PC-9 (cell line): ENCODE measurements at regions not wholly inside any gene's neighbourhood (a gene's known extent, or its start where the extent isn't known, plus 50 kb on each side); places are given as distances from the start of the nearest gene placed in this dataset.

Experiments used
- BruUV-seq: library from RNA; stranded (reverse); fragments of 400-500 nt; replicated peaks from 2 replicates; lab custom pipeline; 2021; lab: Mats Ljungman, UMichigan
- CTCF ChIA-PET: fragments of 300-600 bp; sonication (Branson Sonifier 250); formaldehyde crosslinking; loops from one replicate; lab custom pipeline; 2022; ENCODE audit warnings: antibody characterized with exemption; lab: Charles Lee
- POLR2A ChIA-PET: fragments of 300-600 bp; sonication (Branson Sonifier 250); formaldehyde crosslinking; loops from one replicate; lab custom pipeline; 2022; ENCODE audit warnings: antibody characterized with exemption; ENCODE audit not compliant: unreplicated experiment; lab: Charles Lee
- DNase-seq, 2 experiments: peaks; one replicate each; pipeline versions ENCODE4 v3.0.0 to v3.0.0-alpha.2; 2015 to 2022; ENCODE audit warnings: mixed read lengths in 1 of 2
- H2AFZ ChIP-seq: fragments of 200-600 bp; sonication (generic); 2 replicates; pipeline ENCODE4 v1.8.1; 2017; ENCODE audit warnings: antibody characterized with exemption
- H3F3A ChIP-seq: fragments of 200-600 bp; sonication (generic); 2 replicates; pipeline ENCODE4 v1.8.1; 2017; ENCODE audit warnings: antibody characterized with exemption, mild to moderate bottlenecking, low read depth; ENCODE audit not compliant: insufficient read depth
- H3K27ac ChIP-seq: fragments of 200-600 bp; sonication (generic); 2 replicates; pipeline ENCODE4 v1.6.1; 2016; ENCODE audit warnings: mixed run types
- H3K27me3 ChIP-seq: fragments of 200-600 bp; sonication (generic); 2 replicates; pipeline ENCODE4 v1.6.1; 2016; ENCODE audit warnings: low read depth, mixed run types; ENCODE audit not compliant: insufficient read depth
- H3K36me3 ChIP-seq: fragments of 200-600 bp; sonication (generic); 2 replicates; pipeline ENCODE4 v1.6.1; 2016; ENCODE audit warnings: low read depth, mixed run types
- H3K4me1 ChIP-seq: fragments of 200-600 bp; sonication (generic); replicated peaks from 2 replicates; pipeline ENCODE4 v1.6.1; 2016; ENCODE audit warnings: mixed run types; ENCODE audit not compliant: insufficient read depth
- H3K4me2 ChIP-seq: fragments of 200-600 bp; sonication (generic); 2 replicates; pipeline ENCODE4 v1.6.1; 2017; ENCODE audit warnings: mixed run types
- H3K4me3 ChIP-seq: fragments of 200-600 bp; sonication (generic); 2 replicates; pipeline ENCODE4 v1.6.1; 2016; ENCODE audit warnings: mixed run types
- H3K79me2 ChIP-seq: fragments of 200-600 bp; sonication (generic); 2 replicates; pipeline ENCODE4 v1.6.1; 2017; ENCODE audit warnings: low read depth, mixed run types
- H3K9me2 ChIP-seq: fragments of 200-600 bp; sonication (generic); 2 replicates; pipeline ENCODE4 v1.8.1; 2017; ENCODE audit warnings: mild to moderate bottlenecking; ENCODE audit not compliant: insufficient read depth
- H3K9me3 ChIP-seq: fragments of 200-600 bp; sonication (generic); 2 replicates; pipeline ENCODE4 v1.8.1; 2016; ENCODE audit warnings: low read depth; ENCODE audit not compliant: insufficient read depth
- H4K20me1 ChIP-seq: fragments of 200-600 bp; sonication (generic); 2 replicates; pipeline ENCODE4 v1.8.1; 2017; ENCODE audit not compliant: insufficient read depth
- CTCF ChIP-seq: fragments of 200-600 bp; sonication (generic); conservative IDR thresholded peaks from 2 replicates; pipeline ENCODE4 v1.6.1; 2017; ENCODE audit warnings: mixed run types, antibody characterized with exemption, mild to moderate bottlenecking, moderate library complexity
- EZH2 ChIP-seq: fragments of 200-600 bp; sonication (generic); IDR thresholded peaks from 2 replicates; pipeline ENCODE4 v1.8.0; 2017; ENCODE audit warnings: antibody characterized with exemption, low read depth
- intact Hi-C: fragments of 100-400 bp; cut with micrococcal nuclease; formaldehyde crosslinking; loops from one replicate; pipeline ENCODE4 v1.10.0; 2022; ENCODE audit not compliant: unreplicated experiment

- Histone ChIP-seq H3K9me2 (no peaks in the 10 kb centered on the region), H3K9me3 (no peaks in the 10 kb centered on the region; the same call in 1 of the 2 replicates), H3K4me3 (no peak overlapping the region), H3K4me2 (no peak overlapping the region), H4K20me1 (no peaks in the 10 kb centered on the region), H2AFZ (no peak overlapping the region), H3K4me1 (no peaks in the 10 kb centered on the region), H3F3A (no peaks in the 10 kb centered on the region), H3K27ac (no peak overlapping the region), H3K27me3 (no peaks in the 10 kb centered on the region), H3K79me2 (no peaks in the 10 kb centered on the region), H3K36me3 (no peaks in the 10 kb centered on the region)
- POLR2A ChIA-PET, result no interaction called here
- no TSS peak for BruUV-seq
- CTCF ChIA-PET, result no interaction called here
- no peak for TF ChIP-seq CTCF
- no peak for TF ChIP-seq EZH2
- DNase-seq, result no peak
- intact Hi-C loops, result no loop called here
These were observed 605.8 kb upstream of the PTGER4 start for GRCh38 chr5:40073927-40074326.

- no peak for DNase-seq
- H2AFZ ChIP-seq, result no peak overlapping the region
- no peaks in the 10 kb centered on the region for H3K79me2 ChIP-seq
- H3F3A ChIP-seq, result no peaks in the 10 kb centered on the region
- intact Hi-C loops, result no loop called here
- no peak for TF ChIP-seq EZH2
- TF ChIP-seq CTCF, result no peak
- no peak overlapping the region for H3K4me2 ChIP-seq
- ChIA-PET CTCF (no interaction called here), POLR2A (interaction anchor here (0.5 kb wide), 1 partner anchor 21 kb away, joined by 7 read pairs; no protein-coding TSS in a partner anchor)
- no peak overlapping the region for H3K4me3 ChIP-seq
- H3K27me3 ChIP-seq, result no peaks in the 10 kb centered on the region
- BruUV-seq, result no TSS peak
- H3K36me3 ChIP-seq, result no peaks in the 10 kb centered on the region
- H3K9me2 ChIP-seq, result no peaks in the 10 kb centered on the region
- H3K9me3 ChIP-seq, result no peaks in the 10 kb centered on the region; the same call in 1 of the 2 replicates
- H3K4me1 ChIP-seq, result no peaks in the 10 kb centered on the region
- no peak overlapping the region for H3K27ac ChIP-seq
- no peaks in the 10 kb centered on the region for H4K20me1 ChIP-seq
These were observed 607.8 kb upstream of the PTGER4 start for GRCh38 chr5:40071870-40072269.

- BruUV-seq, result no TSS peak
- Histone ChIP-seq H3K4me3 (no peak overlapping the region), H3K27ac (no peak overlapping the region), H2AFZ (no peak overlapping the region), H4K20me1 (no peaks in the 10 kb centered on the region), H3F3A (no peaks in the 10 kb centered on the region), H3K9me2 (0 out of 2 replicates have a peak, but pooled peaks cover 5% of the 10 kb centered on the region), H3K36me3 (no peaks in the 10 kb centered on the region), H3K4me2 (no peak overlapping the region), H3K27me3 (no peaks in the 10 kb centered on the region), H3K79me2 (no peaks in the 10 kb centered on the region), H3K4me1 (no peaks in the 10 kb centered on the region), H3K9me3 (no peaks in the 10 kb centered on the region)
- DNase-seq, result no peak
- ChIA-PET POLR2A (no interaction called here), CTCF (no interaction called here)
- intact Hi-C loops, result no loop called here
- TF ChIP-seq CTCF, result no peak
- TF ChIP-seq EZH2, result no peak
These were observed 613.1 kb upstream of the PTGER4 start for GRCh38 chr5:40066616-40067015.
